HepG2 (cell line): ENCODE measurements at regions not wholly inside any gene's neighbourhood (a gene's known extent, or its start where the extent isn't known, plus 50 kb on each side); places are given as distances from the start of the nearest gene placed in this dataset.

Experiments used
- FOXA3 ChIP-seq: IDR thresholded peaks from 2 replicates; pipeline ENCODE4 v1.6.1; 2016; ENCODE audit warnings: missing genetic modification reagents, missing compliant biosample characterization
- KIAA2018 ChIP-seq: sonication (generic); formaldehyde crosslinking; IDR thresholded peaks from 2 replicates; pipeline ENCODE4 v1.5.0; 2020; ENCODE audit warnings: mild to moderate bottlenecking, missing genetic modification reagents, borderline replicate concordance
- NFKBIZ ChIP-seq: IDR thresholded peaks from 2 replicates; pipeline ENCODE4 v1.6.1; 2018; ENCODE audit warnings: missing genetic modification reagents, missing compliant biosample characterization
- SOX13 ChIP-seq, 3 experiments: fragments of 450-650 bp in 1 of 3; sonication (generic) in 1 of 3; formaldehyde crosslinking in 1 of 3; IDR thresholded peaks in 2 of 3; conservative IDR thresholded peaks in 1 of 3; 2 replicates each; pipeline versions ENCODE4 v1.5.0 to v1.6.1; 2016 to 2020; ENCODE audit warnings: antibody characterized with exemption in 1 of 3, mild to moderate bottlenecking in 1 of 3, missing compliant biosample characterization in 1 of 3, missing genetic modification reagents in 1 of 3, moderate library complexity in 1 of 3
- SP1 ChIP-seq, 2 experiments: fragments of 450-650 bp in 1 of 2; sonication (generic) in 1 of 2; formaldehyde crosslinking in 1 of 2; IDR thresholded peaks; 2 replicates each; pipeline versions ENCODE4 v1.4.0 to v1.6.1; 2016 to 2020; ENCODE audit warnings: missing genetic modification reagents in 1 of 2
- SSRP1 ChIP-seq: IDR thresholded peaks from 2 replicates; pipeline ENCODE4 v1.6.1; 2016; ENCODE audit warnings: control low read depth
- ZNF138 ChIP-seq: sonication (generic); formaldehyde crosslinking; IDR thresholded peaks from 2 replicates; pipeline ENCODE4 v1.5.0; 2020; ENCODE audit warnings: mild to moderate bottlenecking, low read depth, missing genetic modification reagents
- ZNF331 ChIP-seq: sonication (generic); formaldehyde crosslinking; IDR thresholded peaks from 2 replicates; pipeline ENCODE4 v1.4.0; 2020; ENCODE audit warnings: missing genetic modification reagents
- ZNF33A ChIP-seq: sonication (generic); formaldehyde crosslinking; IDR thresholded peaks from 2 replicates; pipeline ENCODE4 v1.5.1; 2020; ENCODE audit warnings: missing genetic modification reagents, mild to moderate bottlenecking, moderate library complexity, borderline replicate concordance
- TF ChIP-seq, protein P1 (sequence below): fragments of 450-650 bp; IDR thresholded peaks from 2 replicates; pipeline ENCODE4 v1.6.1; 2016
- TF ChIP-seq, protein P2 (sequence below): sonication (generic); formaldehyde crosslinking; IDR thresholded peaks from 2 replicates; pipeline ENCODE4 v1.5.1; 2020; ENCODE audit warnings: mild to moderate bottlenecking, missing genetic modification reagents, moderate library complexity
- TF ChIP-seq, protein P3 (sequence below): IDR thresholded peaks from 2 replicates; pipeline ENCODE4 v1.6.1; 2018; ENCODE audit warnings: missing genetic modification reagents, mild to moderate bottlenecking, missing compliant biosample characterization
- TF ChIP-seq, protein P4 (sequence below): sonication (generic); formaldehyde crosslinking; IDR thresholded peaks from 2 replicates; pipeline ENCODE4 v1.4.0; 2020; ENCODE audit warnings: missing genetic modification reagents

DNA sequence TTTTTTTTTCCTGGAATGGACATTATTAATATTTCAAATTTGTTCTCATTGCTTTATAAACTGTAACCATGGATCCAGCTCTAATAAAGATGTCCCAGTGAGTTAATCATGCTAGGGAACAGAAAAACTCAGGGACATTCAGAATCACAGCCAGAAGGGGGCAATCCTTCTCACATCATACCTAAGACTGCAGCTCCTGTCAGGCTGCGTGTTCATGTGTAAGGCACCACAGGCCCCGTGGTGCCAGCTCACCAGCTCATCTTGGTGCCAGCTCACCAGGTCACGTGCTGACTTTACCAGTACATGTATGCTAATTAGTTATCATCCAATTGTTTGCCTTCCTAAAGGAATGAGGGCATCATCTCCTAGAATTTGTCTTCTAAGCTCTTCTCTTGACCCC is 84.7 kb upstream of the NEDD4L start (continued):
- TF ChIP-seq SP1 (IDR thresholded peaks at IDR 0.05) (no peak), SP1 (CRISPR knock-in tag; IDR thresholded peaks at IDR 0.05) (no peak), KIAA2018 (CRISPR knock-in tag) (no peak), ZNF33A (no peak), ZNF331 (0 out of 2 replicates have a peak, but pooled peaks have one; percentile 36), FOXA3 (CRISPR knock-in tag) (0 out of 2 replicates have a peak, but pooled peaks have one; percentile 19), NFKBIZ (CRISPR knock-in tag) (no peak), SSRP1 (CRISPR knock-in tag) (no peak), ZNF138 (CRISPR knock-in tag) (no peak), SOX13 (IDR thresholded peaks at IDR 0.05) (no peak), SOX13 (CRISPR knock-in tag; conservative IDR thresholded peaks at IDR 0.05 in 1 of 2, IDR thresholded peaks at IDR 0.05 in 1 of 2) (peak in 1 of 2 experiments; percentile 42; a peak in 1 of 4 replicates)
- TF ChIP-seq, protein P1, sequence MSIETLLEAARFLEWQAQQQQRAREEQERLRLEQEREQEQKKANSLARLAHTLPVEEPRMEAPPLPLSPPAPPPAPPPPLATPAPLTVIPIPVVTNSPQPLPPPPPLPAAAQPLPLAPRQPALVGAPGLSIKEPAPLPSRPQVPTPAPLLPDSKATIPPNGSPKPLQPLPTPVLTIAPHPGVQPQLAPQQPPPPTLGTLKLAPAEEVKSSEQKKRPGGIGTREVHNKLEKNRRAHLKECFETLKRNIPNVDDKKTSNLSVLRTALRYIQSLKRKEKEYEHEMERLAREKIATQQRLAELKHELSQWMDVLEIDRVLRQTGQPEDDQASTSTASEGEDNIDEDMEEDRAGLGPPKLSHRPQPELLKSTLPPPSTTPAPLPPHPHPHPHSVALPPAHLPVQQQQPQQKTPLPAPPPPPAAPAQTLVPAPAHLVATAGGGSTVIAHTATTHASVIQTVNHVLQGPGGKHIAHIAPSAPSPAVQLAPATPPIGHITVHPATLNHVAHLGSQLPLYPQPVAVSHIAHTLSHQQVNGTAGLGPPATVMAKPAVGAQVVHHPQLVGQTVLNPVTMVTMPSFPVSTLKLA, result no peak
- TF ChIP-seq, protein P2, sequence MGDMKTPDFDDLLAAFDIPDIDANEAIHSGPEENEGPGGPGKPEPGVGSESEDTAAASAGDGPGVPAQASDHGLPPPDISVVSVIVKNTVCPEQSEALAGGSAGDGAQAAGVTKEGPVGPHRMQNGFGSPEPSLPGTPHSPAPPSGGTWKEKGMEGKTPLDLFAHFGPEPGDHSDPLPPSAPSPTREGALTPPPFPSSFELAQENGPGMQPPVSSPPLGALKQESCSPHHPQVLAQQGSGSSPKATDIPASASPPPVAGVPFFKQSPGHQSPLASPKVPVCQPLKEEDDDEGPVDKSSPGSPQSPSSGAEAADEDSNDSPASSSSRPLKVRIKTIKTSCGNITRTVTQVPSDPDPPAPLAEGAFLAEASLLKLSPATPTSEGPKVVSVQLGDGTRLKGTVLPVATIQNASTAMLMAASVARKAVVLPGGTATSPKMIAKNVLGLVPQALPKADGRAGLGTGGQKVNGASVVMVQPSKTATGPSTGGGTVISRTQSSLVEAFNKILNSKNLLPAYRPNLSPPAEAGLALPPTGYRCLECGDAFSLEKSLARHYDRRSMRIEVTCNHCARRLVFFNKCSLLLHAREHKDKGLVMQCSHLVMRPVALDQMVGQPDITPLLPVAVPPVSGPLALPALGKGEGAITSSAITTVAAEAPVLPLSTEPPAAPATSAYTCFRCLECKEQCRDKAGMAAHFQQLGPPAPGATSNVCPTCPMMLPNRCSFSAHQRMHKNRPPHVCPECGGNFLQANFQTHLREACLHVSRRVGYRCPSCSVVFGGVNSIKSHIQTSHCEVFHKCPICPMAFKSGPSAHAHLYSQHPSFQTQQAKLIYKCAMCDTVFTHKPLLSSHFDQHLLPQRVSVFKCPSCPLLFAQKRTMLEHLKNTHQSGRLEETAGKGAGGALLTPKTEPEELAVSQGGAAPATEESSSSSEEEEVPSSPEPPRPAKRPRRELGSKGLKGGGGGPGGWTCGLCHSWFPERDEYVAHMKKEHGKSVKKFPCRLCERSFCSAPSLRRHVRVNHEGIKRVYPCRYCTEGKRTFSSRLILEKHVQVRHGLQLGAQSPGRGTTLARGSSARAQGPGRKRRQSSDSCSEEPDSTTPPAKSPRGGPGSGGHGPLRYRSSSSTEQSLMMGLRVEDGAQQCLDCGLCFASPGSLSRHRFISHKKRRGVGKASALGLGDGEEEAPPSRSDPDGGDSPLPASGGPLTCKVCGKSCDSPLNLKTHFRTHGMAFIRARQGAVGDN, result peak; percentile 38; the same call in 1 of the 2 replicates
- TF ChIP-seq, protein P3, sequence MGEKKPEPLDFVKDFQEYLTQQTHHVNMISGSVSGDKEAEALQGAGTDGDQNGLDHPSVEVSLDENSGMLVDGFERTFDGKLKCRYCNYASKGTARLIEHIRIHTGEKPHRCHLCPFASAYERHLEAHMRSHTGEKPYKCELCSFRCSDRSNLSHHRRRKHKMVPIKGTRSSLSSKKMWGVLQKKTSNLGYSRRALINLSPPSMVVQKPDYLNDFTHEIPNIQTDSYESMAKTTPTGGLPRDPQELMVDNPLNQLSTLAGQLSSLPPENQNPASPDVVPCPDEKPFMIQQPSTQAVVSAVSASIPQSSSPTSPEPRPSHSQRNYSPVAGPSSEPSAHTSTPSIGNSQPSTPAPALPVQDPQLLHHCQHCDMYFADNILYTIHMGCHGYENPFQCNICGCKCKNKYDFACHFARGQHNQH, result no peak
- TF ChIP-seq, protein P4, sequence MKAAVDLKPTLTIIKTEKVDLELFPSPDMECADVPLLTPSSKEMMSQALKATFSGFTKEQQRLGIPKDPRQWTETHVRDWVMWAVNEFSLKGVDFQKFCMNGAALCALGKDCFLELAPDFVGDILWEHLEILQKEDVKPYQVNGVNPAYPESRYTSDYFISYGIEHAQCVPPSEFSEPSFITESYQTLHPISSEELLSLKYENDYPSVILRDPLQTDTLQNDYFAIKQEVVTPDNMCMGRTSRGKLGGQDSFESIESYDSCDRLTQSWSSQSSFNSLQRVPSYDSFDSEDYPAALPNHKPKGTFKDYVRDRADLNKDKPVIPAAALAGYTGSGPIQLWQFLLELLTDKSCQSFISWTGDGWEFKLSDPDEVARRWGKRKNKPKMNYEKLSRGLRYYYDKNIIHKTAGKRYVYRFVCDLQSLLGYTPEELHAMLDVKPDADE (CRISPR knock-in tag), result no peak
